ENCODE measurements at regions not wholly inside any gene's neighbourhood (a gene's known extent, or its start where the extent isn't known, plus 50 kb on each side); places are given as distances from the start of the nearest gene placed in this dataset.

- no peak for DNase-seq (ENCODE audit: low read depth in 1 of 2, low spot score in 1 of 2)
- CTCF ChIA-PET = no interaction called here
- no peak for TF ChIP-seq ZSCAN20 (CRISPR knock-in tag; IDR thresholded peaks at IDR 0.05)
- TF ChIP-seq CHD2 (IDR thresholded peaks at IDR 0.05; ENCODE audit: low read length, partially characterized antibody) = no peak
- TF ChIP-seq RAD21 (conservative IDR thresholded peaks at IDR 0.05 in 1 of 2, IDR thresholded peaks at IDR 0.05 in 1 of 2) = no peak
- TF ChIP-seq KDM1A (IDR thresholded peaks at IDR 0.05; ENCODE audit: low read depth) = no peak
- no peak for TF ChIP-seq NFE2L2 (conservative IDR thresholded peaks at IDR 0.05; ENCODE audit: low read length)
- no peak for TF ChIP-seq CBX8 (IDR thresholded peaks at IDR 0.05)
- no peak for TF ChIP-seq FOSB (CRISPR knock-in tag; IDR thresholded peaks at IDR 0.05)
- TF ChIP-seq ZFP36 (IDR thresholded peaks at IDR 0.05; ENCODE audit: borderline replicate concordance, partially characterized antibody) = no peak
- no peak for TF ChIP-seq RNF2 (IDR thresholded peaks at IDR 0.05; ENCODE audit: borderline replicate concordance, low read depth)
- TF ChIP-seq TFCP2L1 (CRISPR knock-in tag; IDR thresholded peaks at IDR 0.05) = no peak
- TF ChIP-seq FOXS1 (CRISPR knock-in tag; IDR thresholded peaks at IDR 0.05) = no peak
- TF ChIP-seq ELK1 (IDR thresholded peaks at IDR 0.05; ENCODE audit: low read depth, low read length) = no peak
- no peak for TF ChIP-seq CHD4 (IDR thresholded peaks at IDR 0.05; ENCODE audit: borderline replicate concordance)
- TF ChIP-seq MAFK (IDR thresholded peaks at IDR 0.05; ENCODE audit: partially characterized antibody) = no peak
- no peak for TF ChIP-seq USF2 (IDR thresholded peaks at IDR 0.05)
- no peak for TF ChIP-seq FOSL2 (IDR thresholded peaks at IDR 0.05)
- no peak for TF ChIP-seq FOSL2 (CRISPR knock-in tag; IDR thresholded peaks at IDR 0.05)
- TF ChIP-seq SREBF2 (IDR thresholded peaks at IDR 0.05) = no peak
- no peak for TF ChIP-seq GATA3 (IDR thresholded peaks at IDR 0.05; ENCODE audit: borderline replicate concordance)
- no peak for TF ChIP-seq HOXA7 (CRISPR knock-in tag; IDR thresholded peaks at IDR 0.05)
- no peaks in the 10 kb centered on the region; the same call in 2 of the 3 replicates for H3K9me3 ChIP-seq
- H3K4me2 ChIP-seq = no peak overlapping the region
- H3K27ac ChIP-seq = no peak overlapping the region
- no peak overlapping the region for H3K4me3 ChIP-seq
- ATAC-seq = no peak
- WGBS (ENCODE audit: missing lambda C conversion rate) = 41% methylated on average over 5 of the region's 54 CpGs
- H3K4me1 ChIP-seq = no peaks in the 10 kb centered on the region
- POLR2A ChIA-PET = no interaction called here
- FAIRE-seq = no peak
Measured at GRCh38 chr10:130301021-130301892, 165.1 kb downstream of the GLRX3 start.

GRCh38 chr10:130326954-130327353, 190.8 kb downstream of the GLRX3 start:
- FAIRE-seq = no peak
- CTCF ChIA-PET = no interaction called here
- no peaks in the 10 kb centered on the region for H3K4me1 ChIP-seq

More at GRCh38 chr10:130326954-130327353, 190.8 kb downstream of the GLRX3 start:
- Histone ChIP-seq H3K27ac (no peak overlapping the region), H3K4me2 (no peak overlapping the region), H3K9me3 (peaks cover 3% of the 10 kb centered on the region; the same call in 2 of the 3 replicates), H3K4me3 (no peak overlapping the region)
- no peak for TF ChIP-seq CHD4 (IDR thresholded peaks at IDR 0.05; ENCODE audit: borderline replicate concordance)
- no peak for TF ChIP-seq REST (IDR thresholded peaks at IDR 0.05)
- TF ChIP-seq BCL3 (IDR thresholded peaks at IDR 0.05) = no peak
- TF ChIP-seq EP300 (IDR thresholded peaks at IDR 0.05) = no peak
- no peak for TF ChIP-seq ZSCAN20 (CRISPR knock-in tag; IDR thresholded peaks at IDR 0.05)
- no peak for TF ChIP-seq NR3C1 (IDR thresholded peaks at IDR 0.05)
- no peak for TF ChIP-seq RFX5 (IDR thresholded peaks at IDR 0.05)
- no peak for TF ChIP-seq NFE2L2 (conservative IDR thresholded peaks at IDR 0.05; ENCODE audit: low read length)
- no peak for TF ChIP-seq SREBF2 (IDR thresholded peaks at IDR 0.05)
- TF ChIP-seq KDM1A (IDR thresholded peaks at IDR 0.05; ENCODE audit: low read depth) = no peak
- no peak for TF ChIP-seq JUN (IDR thresholded peaks at IDR 0.05)
- TF ChIP-seq PHF8 (IDR thresholded peaks at IDR 0.05; ENCODE audit: borderline replicate concordance, low read depth) = no peak
- TF ChIP-seq ESRRA (IDR thresholded peaks at IDR 0.05; ENCODE audit: borderline replicate concordance, low read length) = no peak
- TF ChIP-seq EHF (CRISPR knock-in tag; IDR thresholded peaks at IDR 0.05) = no peak
- POLR2A ChIA-PET = no interaction called here
- ATAC-seq (no peak), DNase-seq (ENCODE audit: low read depth in 1 of 2, low spot score in 1 of 2) (no peak)
- WGBS (ENCODE audit: missing lambda C conversion rate) = 0% methylated on average over 7 of the region's 7 CpGs

Measured in A549 (cell line).